G401.6 (cell line): ENCODE measurements at regions not wholly inside any gene's neighbourhood (a gene's known extent, or its start where the extent isn't known, plus 50 kb on each side); places are given as distances from the start of the nearest gene placed in this dataset.
"Not testable (repeated sequence)": the region's sequence is repeated elsewhere in the genome, so short reads cannot be mapped to it uniquely, and the experiment has no call there.

ENCODE experiments used
- FAIRE-seq: peaks from 2 replicates; lab custom pipeline; 2012; peaks lifted over from hg19 to GRCh38; lab: Jason Lieb, UNC

- FAIRE-seq: no peak
Observed at GRCh38 chr5:40221796-40222195, 457.9 kb upstream of the PTGER4 start.

- no peak for FAIRE-seq
Observed at GRCh38 chr5:40221255-40221654, 458.5 kb upstream of the PTGER4 start.

- FAIRE-seq: no peak
Observed at GRCh38 chr5:40220260-40220659, 459.5 kb upstream of the PTGER4 start.

DNA sequence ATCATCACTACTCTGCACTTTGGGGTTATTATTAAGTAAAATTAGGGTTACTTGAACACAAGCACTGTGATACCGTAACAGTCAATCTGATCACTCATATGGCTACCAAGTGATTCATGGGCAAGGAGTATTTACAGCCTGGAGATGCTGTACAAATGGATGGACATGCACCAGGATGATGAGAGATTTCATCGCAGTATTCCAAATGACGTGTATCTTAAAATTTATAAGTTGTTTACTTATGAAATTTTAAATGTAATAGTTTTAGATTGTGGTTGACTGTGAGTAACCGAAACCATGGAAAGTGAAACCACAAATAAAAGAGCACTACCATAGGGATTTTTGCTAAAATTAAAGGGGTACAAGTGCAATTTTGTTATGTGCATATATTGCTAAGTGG is 462.2 kb upstream of the PTGER4 start:
- no peak for FAIRE-seq

DNA sequence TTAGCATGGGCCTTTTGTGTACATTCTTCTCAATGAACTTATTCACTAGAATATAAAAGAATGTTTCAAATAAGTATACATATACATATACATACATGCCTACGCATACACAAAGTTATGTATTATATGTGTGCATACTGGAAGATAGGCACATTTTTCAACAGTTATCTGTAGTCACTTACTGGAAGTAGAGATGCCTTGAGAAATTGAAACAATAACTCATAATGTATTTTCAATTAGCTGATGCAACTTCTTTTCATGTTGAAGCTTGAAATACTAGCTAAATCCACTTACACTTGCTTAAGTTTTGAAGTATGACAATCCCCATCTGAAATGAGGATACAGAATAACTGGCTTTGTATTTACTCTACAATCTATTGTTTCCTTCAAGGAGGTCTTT is 469.0 kb upstream of the PTGER4 start:
- no peak for FAIRE-seq

DNA sequence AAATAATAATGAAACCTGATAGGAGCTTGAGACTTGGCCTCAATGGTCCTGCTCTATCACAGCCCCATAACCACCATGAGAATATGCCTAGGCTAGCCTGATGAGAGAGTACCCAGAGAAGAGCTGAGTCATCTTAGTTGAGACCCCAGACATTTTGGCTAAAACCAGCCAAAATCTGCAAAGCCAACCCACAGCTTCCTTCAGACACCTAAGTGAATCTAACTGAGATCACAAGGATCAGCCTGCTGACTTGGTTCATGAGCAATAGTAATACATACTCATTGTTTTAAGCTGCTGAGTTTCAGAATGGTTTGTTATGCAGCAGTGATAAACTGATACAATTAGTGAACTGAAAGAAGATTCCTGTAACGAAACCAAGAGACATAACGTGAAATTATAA is 473.7 kb upstream of the PTGER4 start:
- no peak for FAIRE-seq

GRCh38 chr5:40204144-40204543 is 475.6 kb upstream of the PTGER4 start:
- no peak for FAIRE-seq

DNA sequence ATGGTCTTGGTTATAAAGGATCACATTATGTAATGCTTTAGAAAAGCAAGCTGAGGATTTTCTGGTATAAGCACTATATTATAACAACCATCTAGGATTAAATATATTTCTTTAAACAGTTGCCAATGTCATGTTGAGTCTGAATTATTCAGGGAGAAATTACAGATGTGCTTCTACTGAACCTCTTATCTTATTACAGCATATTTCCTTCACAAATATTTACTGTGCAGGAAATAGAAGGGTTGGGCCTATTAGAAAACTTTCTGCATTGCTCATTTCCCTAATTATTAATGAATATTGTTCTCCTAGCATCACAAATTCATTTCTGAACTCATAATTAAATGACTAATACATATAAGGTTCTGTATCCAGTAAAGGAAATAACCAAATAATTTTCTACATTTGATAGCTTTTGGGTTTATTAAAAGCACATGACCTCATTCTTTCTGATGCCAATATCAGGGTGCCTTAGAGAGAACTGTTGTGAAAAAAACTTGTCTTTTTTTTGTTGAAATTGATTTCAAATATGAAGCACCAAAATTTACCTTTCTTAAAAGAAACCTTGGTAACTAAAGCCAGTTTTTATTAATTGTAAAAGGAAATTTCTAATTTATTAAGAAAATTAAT is 476.8 kb upstream of the PTGER4 start:
- no peak for FAIRE-seq

GRCh38 chr5:40198736-40199135 is 481.0 kb upstream of the PTGER4 start:
- no peak for FAIRE-seq

- not testable (repeated sequence) for FAIRE-seq
Observed at GRCh38 chr5:40195574-40195973, 484.1 kb upstream of the PTGER4 start.

GRCh38 chr5:40191150-40191549 is 488.6 kb upstream of the PTGER4 start:
- FAIRE-seq: no peak

GRCh38 chr5:40172721-40173120 is 507.0 kb upstream of the PTGER4 start:
- no peak for FAIRE-seq

GRCh38 chr5:40171971-40172370 is 507.7 kb upstream of the PTGER4 start:
- no peak for FAIRE-seq

DNA sequence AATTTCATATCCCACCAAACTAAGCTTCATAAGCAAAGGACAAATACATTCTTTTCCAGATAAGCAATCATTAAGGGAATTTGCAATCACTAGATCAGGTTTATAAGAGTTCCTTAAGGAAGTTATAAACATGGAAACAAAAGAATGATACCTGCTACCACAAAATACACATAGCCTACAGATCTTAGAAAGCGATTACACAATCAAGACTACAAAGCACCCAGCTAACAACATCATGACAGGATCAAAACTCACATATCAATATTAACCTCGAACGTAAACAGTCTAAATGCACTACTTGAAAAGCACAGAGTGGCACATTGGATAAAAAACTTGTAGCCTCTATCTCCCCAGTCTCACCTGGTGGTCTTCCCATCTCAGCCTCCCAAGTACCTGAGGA is 512.4 kb upstream of the PTGER4 start:
- no peak for FAIRE-seq

- FAIRE-seq: no peak
Observed at GRCh38 chr5:40166802-40167201, 512.9 kb upstream of the PTGER4 start.

DNA sequence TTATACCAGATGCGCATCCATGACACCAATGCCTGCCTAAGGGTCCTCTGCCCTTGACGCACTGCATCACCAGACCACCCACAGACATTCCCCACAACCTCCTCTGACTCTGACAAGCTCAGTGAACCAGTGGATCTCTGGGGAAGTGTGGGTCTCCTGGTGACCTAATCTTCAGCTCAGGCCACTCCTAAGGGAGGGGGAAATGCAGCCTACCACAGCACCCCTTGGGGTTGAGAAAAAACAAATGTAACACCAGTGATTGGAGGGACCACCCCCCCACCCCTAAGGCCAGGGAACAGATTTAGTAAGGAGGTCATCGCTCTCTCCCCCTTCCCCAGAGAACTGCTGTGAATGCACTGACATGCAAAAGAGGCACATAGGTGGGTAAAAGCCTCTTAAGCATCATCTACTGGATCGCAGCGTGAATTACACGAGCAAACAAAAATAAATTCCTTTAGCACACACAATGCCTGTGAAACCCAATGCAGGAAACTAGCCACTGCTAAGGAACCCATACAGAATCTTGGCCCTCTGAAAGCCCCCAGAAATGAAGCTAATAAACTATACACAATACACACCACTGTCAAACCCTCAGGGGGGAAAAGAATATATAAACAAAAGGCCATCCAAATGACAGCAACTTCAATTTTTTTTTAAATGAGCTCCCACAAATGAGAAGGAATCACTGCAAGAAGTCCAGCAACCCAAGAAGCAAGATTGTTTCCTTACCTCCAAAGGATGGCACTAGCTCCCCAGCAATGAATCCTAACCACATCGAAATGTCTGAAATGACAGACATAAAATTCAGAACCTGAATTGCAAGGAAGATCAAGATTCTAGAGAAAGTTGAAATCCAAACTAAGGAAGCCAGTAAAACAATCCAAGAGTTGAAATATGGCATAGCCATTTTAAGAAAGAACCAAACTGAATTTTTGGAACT is 513.7 kb upstream of the PTGER4 start:
- no peak for FAIRE-seq

GRCh38 chr5:40165106-40165788 is 514.5 kb upstream of the PTGER4 start:
- no peak for FAIRE-seq

- no peak for FAIRE-seq
Observed at GRCh38 chr5:40160435-40160834, 519.3 kb upstream of the PTGER4 start.

- FAIRE-seq: no peak
Observed at GRCh38 chr5:40154194-40154593, 525.5 kb upstream of the PTGER4 start.

DNA sequence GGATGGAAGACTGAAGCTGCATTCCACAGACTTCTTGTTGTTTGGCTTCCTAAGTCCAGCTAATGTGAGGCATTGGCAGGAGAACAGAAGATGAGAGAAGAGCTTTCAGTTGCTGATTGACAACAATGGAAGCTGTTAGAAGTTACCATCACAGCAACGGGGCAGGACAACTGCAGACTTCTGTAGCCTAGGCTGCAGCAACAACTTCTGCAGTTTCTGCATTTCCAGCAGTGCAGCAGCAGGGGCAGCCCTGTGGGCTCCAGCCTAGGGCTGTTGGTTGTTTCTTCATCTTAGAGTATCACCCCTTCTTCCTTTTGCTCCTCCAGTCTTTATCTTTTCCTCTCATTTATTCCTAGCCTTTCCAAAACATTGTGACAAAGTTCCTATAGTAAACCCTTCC is 528.8 kb upstream of the PTGER4 start:
- FAIRE-seq: no peak

GRCh38 chr5:40141896-40142295 is 537.8 kb upstream of the PTGER4 start:
- no peak for FAIRE-seq

- no peak for FAIRE-seq
Observed at GRCh38 chr5:40141418-40141817, 538.3 kb upstream of the PTGER4 start.

DNA sequence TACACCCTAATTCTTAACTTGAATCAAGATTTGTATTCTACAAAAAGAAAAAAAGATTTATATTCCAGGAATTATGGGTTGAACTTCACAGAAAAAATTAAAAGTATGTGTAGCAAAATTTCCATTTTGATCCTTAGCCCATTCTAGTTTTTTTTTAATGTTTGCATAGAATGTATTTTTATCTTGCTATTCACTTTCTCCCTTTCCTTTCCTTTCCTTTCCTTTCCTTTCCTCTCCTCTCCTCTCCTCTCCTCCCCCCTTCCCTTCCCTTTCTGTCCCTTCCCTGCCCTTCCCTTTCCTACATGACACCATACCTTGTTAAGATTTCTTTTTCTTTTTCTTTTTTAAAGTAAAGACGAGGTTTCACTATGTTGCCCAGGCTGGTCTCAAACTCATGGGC is 542.5 kb upstream of the PTGER4 start:
- FAIRE-seq: no peak
